ENCODE measurements at regions not wholly inside any gene's neighbourhood (a gene's known extent, or its start where the extent isn't known, plus 50 kb on each side); places are given as distances from the start of the nearest gene placed in this dataset.

DNA sequence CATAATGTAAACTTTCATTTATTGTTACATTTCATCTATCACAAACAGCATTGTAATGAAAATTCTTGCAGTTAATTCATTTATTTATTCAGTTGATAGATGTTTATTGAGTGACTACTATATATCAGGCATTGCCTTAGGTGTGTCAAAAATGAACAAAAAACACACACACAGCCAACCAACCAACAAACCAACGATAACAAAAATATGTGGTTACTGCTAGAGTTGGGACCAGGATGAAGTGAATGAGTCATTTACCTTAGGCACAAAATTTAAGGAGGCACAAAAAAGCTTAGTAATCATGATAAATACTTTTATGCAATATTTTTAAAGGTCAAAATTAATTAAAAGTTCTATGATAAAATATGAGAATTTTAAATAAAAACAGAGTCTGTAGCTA is 223.4 kb downstream of the CSNK1G3 start:
- TF ChIP-seq TEAD4 (IDR thresholded peaks at IDR 0.05; ENCODE audit: low read depth, low read length) (no peak), POLR2A (IDR thresholded peaks at IDR 0.05; ENCODE audit: control extremely low read depth in 1 of 2, low read depth in 2 of 2, low read length in 2 of 2) (no peak), MAFK (IDR thresholded peaks at IDR 0.05; ENCODE audit: low read depth, low read length) (no peak), POLR2AphosphoS5 (IDR thresholded peaks at IDR 0.05; ENCODE audit: low read depth, low read length) (no peak), CTCF (IDR thresholded peaks at IDR 0.05; ENCODE audit: control extremely low read depth in 1 of 3, insufficient read depth in 1 of 3, low read depth in 1 of 3, low read length in 3 of 3) (no peak), KDM4A (IDR thresholded peaks at IDR 0.05; ENCODE audit: low read depth, low read length, severe bottlenecking) (no peak), TAF1 (IDR thresholded peaks at IDR 0.05; ENCODE audit: low read depth, low read length) (no peak), CREB1 (IDR thresholded peaks at IDR 0.05) (no peak)

Data from H1 (cell line).